ENCODE measurements at regions not wholly inside any gene's neighbourhood (a gene's known extent, or its start where the extent isn't known, plus 50 kb on each side); places are given as distances from the start of the nearest gene placed in this dataset.

DNA sequence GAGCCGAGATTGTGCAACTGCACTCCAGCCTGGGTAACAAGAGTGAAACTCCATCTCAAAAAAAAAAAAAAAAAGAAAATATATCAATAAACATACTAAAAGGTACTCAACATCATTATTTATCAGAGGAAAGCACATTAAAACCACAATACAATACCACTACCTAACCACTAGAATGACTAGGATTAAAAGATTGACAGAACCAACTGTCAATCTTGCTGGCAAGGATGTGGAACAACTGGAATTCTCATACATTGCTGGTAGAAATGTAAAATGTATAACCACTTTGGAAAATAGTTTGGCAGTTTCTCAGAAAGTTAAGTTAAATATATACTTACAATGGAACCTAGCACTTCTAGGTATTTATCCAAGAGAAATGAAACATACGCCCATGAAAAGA lies 88.6 kb downstream of the B3GNT2 start:
- in situ Hi-C loops (cut with HindIII; ENCODE audit: low sequenced_read_pairs) = no loop called here

DNA sequence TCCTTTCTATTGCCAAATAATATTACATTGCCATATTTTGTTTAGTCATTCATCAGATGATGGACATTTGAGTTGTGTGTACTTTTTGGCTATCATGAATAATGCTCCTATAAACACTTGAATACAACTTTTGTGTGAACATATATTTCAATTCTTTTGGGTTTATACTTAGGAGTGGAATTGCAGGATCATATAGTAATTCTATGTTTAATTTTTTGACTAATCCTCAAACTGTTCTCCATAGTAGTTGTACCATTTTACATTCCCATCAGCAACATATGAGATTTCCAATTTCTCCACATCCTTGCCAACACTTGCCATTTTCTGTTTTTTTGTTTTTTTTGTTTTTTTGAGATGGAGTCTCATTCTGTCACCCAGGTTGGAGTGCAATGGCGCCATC lies 87.2 kb downstream of the B3GNT2 start:
- in situ Hi-C loops (cut with HindIII; ENCODE audit: low sequenced_read_pairs) = no loop called here

DNA sequence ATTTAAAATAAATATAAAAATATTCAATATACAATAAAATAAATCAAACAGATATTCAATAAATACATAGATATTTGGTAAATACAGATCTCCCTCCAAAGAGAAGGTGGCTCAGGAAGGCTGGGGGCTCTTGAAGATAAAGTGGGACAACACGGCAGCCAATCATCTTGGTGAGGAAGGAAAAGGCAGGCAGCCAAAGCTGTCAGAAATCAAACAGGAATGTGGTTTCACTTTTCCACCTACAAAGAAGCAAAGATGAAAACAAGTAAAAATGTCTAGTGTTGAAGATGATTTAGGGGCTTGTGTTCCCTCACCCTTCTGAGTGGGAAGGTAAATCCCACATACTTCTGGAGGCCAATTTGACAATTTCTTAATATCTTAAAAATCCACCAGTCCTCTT lies 85.7 kb downstream of the B3GNT2 start:
- in situ Hi-C loops (cut with HindIII; ENCODE audit: low sequenced_read_pairs) = no loop called here

DNA sequence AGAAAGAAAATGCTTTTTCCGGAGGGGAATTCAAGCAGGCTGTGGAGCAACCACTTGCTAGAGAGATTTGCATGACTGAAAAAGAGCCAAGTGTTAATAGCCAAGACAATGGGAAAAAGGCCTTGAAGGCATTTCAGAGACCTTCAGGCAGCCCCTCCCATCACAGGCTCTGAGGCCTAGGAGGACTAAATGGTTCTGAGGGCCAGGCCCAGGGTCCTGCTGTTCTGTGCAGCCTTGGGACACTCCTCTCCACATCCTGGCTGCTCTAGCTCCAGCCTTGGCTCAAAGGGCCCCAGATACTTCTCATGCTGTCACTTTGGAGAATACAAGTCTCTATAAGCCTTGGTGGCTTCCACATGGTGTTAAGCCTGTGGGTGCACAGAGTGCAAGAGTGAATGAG lies 81.8 kb downstream of the B3GNT2 start:
- in situ Hi-C loops (cut with HindIII; ENCODE audit: low sequenced_read_pairs) = no loop called here
